ENCODE measurements at regions not wholly inside any gene's neighbourhood (a gene's known extent, or its start where the extent isn't known, plus 50 kb on each side); places are given as distances from the start of the nearest gene placed in this dataset.

DNA sequence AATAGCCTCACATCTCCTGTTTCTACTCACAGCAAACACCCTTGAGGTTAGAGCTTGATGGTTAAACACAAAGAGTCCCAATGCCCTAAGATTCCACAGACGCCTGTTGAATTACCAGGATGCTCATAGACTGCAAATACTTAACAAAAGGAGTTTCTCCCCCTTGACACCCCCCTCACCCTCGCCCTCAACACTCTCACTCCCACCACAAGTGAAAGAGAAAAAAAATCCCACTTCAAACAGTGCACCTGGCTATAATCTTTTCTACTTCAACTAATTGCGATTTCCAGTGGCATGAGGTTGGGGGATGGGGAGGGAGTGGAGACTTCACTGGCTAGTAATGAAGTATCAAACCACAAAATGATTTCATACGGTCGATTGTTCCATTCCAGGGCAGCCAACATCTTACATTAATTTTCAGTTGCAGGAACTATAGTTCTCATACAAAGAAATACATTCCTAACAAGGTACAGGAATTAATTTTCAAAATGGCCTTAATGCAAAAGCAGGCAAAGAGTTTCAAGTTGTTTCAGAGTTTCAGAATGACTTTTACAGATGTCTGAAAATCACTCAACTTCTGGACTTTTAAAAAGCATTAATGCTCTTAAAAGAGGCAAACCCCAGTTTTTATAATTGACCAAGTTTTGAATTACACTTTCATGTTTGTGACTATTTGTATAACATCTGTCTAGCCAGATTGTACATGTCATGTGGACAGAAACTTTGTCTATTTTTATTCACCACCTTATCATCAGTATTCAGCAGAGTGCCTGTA lies 390.7 kb downstream of the C12orf75 start:
- no peak for DNase-seq

DNA sequence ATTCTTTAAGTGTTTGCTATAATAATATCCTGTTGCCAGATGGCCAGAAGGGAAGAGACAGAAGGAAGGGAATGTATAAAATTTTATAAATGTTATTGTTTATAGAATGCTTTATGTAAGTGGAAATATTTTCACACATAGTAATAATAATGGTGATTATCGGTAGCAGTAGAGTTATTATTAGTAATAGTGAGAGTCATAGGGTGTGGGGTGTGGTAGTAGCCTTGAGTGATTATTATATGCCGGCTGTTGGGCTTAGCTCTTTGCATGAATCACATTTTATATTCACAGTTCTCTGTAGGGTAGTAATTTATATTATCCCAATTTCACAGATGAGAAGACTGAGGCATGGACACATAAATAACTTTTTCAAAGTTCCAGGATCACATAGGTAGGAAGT lies 391.4 kb downstream of the C12orf75 start:
- no peak for DNase-seq

DNA sequence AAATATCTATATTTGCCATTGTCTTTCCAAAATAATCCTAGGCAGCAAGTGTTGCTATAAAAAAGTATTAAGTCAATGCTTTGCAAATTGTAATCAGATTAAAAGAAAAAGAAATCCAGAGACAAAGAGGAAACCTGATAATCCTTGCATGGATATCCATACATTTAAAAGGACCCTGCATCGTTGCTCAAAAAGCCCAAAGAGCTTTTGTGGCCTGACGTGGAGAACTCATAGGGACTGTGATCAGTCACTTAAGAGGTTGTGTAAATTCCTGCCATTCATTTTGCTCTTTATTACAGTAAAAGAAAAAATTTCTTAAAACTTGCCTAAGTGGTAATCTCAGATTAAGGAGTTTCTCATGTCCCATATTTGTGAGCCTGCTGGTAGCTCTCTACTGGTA lies 392.6 kb downstream of the C12orf75 start:
- no peak for DNase-seq

DNA sequence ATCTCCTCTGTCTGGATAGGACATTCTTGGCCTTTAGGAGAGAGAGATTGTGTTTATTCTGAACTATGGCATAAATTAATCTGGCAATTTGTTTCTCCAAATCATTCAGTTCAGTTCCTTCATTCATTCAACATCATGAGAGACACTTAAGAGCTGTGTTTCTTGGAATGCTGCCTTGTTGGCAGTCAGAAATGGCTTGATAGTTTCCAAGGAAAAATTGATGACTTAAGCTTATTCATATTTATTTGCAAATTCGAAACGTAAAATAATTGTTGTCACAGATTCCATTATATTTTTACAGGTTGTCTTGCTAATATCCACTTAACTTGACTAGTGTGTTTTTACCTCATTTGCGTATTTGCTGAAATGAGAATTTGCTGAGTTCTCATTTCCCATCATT lies 393.0 kb downstream of the C12orf75 start:
- no peak for DNase-seq

GRCh38 chr12:105724641-105725040 lies 394.1 kb downstream of the C12orf75 start:
- no peak for DNase-seq

- DNase-seq = no peak
Observed at GRCh38 chr12:105725054-105725453, 394.6 kb downstream of the C12orf75 start.

GRCh38 chr12:105729181-105729771 lies 398.8 kb downstream of the C12orf75 start:
- DNase-seq = no peak

DNA sequence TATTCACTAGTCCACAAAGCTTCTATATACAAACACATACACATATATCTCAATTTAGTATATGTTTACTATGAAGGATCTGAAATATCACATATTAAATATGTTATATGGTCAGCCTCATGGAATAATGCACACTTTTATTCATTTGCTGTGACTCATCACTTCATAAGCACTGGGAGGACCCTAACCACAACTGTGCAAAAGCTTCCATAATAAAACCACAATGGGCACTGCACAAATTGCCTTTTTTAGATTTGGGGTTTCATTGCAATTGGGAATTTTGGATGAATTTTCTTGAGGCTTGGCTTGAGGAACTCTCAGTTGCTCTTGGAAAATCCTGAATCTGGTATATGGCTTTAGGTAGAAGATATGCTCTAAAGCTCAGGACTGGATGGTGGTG lies 399.4 kb downstream of the C12orf75 start:
- DNase-seq = no peak

- no peak for DNase-seq
Observed at GRCh38 chr12:105733579-105733978, 403.1 kb downstream of the C12orf75 start.

- DNase-seq = no peak
Observed at GRCh38 chr12:105736498-105736897, 402.3 kb downstream of the NUAK1 start.

GRCh38 chr12:105738051-105738450 lies 400.7 kb downstream of the NUAK1 start:
- no peak for DNase-seq

DNA sequence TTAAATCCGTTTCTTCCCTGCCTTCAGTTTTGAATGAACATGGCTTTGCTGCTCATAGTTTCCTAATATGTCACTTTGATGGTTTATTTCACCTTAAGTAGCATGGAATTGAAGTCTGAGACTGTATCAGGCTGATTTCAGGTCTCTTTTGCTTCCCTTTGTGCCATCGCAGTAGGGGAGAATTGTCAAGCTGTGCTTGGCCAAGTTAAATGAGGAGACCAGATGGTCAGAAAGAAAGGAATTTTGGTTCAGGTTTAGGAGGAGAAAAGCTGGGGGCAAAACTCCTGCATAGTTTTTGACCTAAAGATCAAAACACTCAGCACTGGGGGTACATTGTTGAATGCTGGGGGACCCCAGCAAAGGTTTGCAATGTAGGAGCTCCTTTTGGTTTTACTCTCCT lies 398.4 kb downstream of the NUAK1 start:
- no peak for DNase-seq

DNA sequence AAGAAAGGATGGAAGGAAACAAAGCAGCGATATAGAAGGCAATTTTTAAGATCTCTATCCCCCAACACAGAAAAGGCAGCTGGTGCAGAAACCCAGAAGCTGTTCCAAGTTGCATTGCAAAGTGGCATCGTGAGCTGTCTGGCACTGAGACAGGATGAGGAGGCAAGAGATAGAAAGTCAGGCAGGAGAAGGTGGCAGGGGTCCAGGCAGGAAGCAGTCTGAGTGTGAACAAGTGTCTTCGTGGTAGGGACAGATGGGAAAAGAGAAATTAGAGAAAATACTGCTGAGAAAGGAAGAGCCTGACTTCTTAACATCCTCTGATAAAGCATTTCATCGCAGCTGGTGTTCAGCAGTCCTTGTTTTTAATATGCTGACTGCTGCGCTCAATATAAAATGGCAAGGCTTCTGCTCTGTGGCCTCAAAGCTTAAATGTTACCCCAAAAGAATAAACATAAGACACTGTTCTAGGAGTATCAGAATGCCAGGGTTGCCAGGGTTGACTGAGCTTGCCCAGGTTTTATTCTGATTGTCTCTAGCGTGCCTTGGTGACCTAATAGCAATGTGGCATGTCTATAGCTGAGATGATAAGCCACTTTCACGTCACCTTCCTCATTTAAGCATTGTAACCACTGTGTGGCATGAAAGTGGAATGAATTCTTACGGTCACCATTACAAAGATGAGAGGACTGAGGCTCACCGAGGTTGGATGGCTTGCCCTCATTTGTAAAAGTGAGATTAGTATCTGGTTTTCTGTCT lies 397.6 kb downstream of the NUAK1 start:
- DNase-seq = no peak

DNA sequence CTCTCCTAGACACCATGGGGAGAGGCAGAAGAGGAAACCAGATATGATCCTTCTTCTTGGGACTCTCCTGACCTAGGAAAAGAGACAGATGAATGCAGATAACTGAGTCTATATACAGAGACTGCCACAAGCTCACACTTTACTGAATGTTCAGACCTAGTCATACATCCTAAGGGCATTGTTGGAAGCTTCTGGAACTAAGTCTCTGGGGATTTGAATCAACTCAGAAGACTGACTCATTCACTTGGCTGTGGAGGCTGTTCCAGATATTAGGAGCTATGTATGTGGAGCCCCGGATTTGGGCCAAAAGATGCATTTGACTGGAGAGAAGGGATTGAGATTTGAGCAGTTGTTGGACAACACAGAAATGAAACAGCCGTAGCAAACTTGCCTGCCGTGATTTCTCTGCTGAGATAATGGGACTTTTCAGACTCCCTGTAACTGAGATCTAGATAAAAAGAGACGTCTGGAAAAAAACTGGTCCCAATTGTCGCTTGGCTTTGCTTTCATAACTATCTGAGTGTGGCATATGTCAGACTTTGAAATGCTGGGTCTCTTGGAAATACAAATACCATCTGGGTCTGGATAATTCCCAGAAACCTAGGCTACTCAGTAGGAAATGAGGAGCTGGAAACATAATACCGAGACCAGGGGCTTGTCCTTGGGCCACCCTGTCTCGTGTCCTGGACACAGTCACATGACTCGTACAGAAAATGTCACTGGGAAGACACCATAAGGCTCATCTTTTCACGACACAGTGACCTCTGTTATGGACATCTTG lies 396.8 kb downstream of the NUAK1 start:
- DNase-seq = peak; percentile 39

DNA sequence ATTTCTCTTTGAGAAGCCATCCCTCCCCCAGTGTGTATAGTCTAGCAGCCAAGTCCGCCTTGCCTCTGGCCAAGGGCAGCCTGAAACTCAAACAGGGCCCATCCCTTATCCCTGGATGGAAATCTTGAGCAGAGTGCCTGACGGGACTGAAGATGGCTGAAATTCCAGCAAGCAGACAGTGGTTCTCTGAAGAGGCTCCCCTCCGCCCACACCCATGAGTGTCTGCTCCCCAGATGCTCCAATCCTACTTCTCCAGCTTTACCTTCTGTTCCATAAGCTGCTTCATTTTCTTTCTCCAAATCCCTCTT lies 396.2 kb downstream of the NUAK1 start:
- DNase-seq = no peak

DNA sequence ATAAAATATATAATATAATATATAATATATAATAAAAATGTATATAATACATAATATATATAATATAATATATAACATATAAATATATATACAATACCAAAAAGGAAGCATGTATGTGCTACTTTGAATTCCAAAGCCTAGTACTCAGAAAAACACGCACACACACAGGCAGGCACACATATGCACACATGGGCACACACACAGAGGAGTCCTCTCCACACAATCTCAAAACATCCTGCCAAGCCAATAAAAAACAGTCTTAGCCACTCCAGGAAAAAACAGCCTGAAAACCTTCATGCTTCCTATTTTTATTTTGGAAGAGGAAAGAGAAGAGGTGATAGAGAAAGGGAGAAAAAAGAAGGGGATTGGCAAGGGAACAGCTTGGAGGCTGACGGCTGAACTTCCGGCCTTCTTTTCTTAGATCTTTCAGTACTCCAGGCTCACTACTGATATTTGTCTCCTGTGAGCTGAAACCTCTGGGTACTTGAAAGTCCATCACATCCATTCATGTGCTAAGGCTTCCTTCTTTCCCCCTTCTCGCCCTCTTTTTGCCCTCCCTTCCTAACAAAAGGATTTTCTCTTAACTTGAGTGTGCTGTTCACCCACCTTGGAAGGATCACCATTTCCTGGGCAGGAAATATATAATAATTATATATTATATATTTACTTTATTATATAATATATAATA lies 394.2 kb downstream of the NUAK1 start:
- DNase-seq = no peak

DNA sequence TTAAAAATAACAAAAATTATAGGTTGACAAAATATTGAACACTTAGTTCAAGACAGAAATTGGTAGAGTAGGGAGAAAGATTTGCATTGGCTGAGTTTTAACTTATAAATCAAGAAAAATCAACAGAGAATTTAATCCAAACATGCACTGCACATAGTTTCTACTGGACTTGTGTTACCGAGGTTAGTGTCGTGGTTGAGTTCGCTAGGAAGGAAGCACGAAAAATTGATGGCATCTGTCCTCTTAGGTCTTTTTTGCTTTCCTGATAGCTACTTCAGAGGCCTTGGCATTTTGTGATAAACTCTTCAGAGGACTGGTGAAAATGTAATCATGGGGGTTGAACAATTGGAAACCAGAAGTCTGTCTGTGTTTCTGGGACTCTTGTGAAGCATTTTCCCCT lies 392.9 kb downstream of the NUAK1 start:
- DNase-seq = no peak

DNA sequence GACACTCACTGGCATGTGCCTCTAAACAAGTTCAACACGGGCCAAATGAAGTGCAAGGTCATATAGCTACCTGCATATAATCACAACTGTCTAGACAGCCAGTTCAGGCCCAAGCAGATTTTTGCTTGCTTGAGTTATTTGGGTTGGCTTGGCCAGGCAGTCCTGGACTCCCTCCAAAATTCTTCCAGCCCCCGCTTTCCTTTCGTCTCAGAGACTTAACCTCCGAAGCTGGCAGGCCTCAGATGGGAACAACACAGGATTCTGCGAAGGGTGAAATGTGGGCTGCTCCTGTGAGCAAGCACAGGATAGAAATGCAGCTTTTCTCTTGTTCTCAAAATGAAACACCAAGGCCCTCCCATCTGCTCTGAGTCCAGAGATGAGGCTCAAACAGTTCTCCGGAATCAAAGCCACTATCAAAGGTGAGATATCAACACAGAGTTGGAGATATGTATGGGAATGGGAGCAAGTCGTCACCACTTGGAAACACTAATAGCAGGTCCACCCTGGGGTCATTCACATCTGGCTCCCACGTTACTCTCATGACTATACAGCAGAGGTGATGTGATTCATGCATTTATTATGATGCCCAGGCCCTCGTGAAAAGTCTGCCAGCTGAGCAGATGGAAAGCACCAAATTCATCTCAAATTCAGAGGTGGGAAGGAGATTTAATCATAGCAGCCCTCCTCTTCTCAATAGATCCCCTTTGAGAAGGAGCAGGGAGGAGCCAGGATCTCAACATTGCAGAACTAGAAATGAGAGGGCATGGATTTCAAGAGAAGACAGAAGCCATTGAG lies 389.8 kb downstream of the NUAK1 start:
- DNase-seq = no peak

DNA sequence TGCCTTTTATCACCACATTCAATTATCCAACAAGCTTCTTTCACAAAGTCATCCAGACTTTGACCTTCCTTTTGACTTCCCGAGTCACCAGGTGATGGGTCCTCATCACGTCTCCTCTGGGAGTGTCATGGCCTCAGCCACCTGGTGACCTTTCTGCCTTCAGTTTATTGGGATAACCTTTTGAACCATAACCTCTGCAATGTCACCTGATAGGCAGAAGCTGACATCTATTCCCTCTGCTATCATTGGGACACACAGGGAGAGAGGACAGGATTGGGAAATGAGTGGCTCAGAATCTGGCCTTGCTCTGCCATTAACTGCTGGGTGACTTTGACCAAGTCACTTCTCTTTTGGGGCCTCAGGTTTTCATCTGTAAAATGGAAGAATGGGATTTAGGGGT lies 388.7 kb downstream of the NUAK1 start:
- DNase-seq = no peak

- DNase-seq = no peak
Observed at GRCh38 chr12:105754313-105754712, 384.4 kb downstream of the NUAK1 start.

- no peak for DNase-seq
Observed at GRCh38 chr12:105756961-105757360, 381.8 kb downstream of the NUAK1 start.

- no peak for DNase-seq
Observed at GRCh38 chr12:105759149-105759548, 379.6 kb downstream of the NUAK1 start.

Data from T1000 (cell line).